ENCODE measurements at regions not wholly inside any gene's neighbourhood (a gene's known extent, or its start where the extent isn't known, plus 50 kb on each side); places are given as distances from the start of the nearest gene placed in this dataset.

DNA sequence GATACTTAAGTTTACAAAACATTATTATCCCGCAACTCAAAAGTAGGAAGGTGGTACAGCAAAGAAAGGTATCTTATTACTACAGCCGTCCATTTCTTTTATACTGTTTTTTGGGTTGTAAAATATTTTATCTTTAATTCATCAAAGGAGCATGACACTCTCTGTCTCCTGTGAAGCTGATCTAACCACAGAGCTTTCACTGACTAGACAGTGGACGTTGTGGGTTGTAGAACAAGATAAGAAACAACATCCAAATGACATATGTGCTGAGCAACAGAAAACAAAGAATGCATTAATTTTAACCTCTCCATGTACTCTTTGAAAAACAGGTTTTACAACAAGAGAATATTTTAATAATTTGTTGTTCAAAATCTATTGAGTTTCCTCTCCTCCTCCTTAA, 195.9 kb upstream of the FBXO33 start:
- Histone ChIP-seq H3K4me3 (ENCODE audit: low read depth, low read length) (no peak overlapping the region), H3K27me3 (no peaks in the 10 kb centered on the region), H3K4me1 (no peaks in the 10 kb centered on the region), H3K9me3 (no peaks in the 10 kb centered on the region), H3K36me3 (no peaks in the 10 kb centered on the region)
- DNase-seq, result no peak
- TF ChIP-seq, protein P1, sequence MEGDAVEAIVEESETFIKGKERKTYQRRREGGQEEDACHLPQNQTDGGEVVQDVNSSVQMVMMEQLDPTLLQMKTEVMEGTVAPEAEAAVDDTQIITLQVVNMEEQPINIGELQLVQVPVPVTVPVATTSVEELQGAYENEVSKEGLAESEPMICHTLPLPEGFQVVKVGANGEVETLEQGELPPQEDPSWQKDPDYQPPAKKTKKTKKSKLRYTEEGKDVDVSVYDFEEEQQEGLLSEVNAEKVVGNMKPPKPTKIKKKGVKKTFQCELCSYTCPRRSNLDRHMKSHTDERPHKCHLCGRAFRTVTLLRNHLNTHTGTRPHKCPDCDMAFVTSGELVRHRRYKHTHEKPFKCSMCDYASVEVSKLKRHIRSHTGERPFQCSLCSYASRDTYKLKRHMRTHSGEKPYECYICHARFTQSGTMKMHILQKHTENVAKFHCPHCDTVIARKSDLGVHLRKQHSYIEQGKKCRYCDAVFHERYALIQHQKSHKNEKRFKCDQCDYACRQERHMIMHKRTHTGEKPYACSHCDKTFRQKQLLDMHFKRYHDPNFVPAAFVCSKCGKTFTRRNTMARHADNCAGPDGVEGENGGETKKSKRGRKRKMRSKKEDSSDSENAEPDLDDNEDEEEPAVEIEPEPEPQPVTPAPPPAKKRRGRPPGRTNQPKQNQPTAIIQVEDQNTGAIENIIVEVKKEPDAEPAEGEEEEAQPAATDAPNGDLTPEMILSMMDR (IDR thresholded peaks at IDR 0.05; ENCODE audit: low read depth, low read length), result no peak

GRCh38 chr14:39626589-39627576, 194.7 kb upstream of the FBXO33 start:
- Histone ChIP-seq H3K27me3 (no peaks in the 10 kb centered on the region), H3K4me3 (ENCODE audit: low read depth, low read length) (no peak overlapping the region), H3K9me3 (no peaks in the 10 kb centered on the region), H3K4me1 (no peaks in the 10 kb centered on the region), H3K36me3 (no peaks in the 10 kb centered on the region)
- DNase-seq, result no peak
- TF ChIP-seq, protein P1 (IDR thresholded peaks at IDR 0.05; ENCODE audit: low read depth, low read length), result no peak

- Histone ChIP-seq H3K27me3 (no peaks in the 10 kb centered on the region), H3K4me1 (no peaks in the 10 kb centered on the region), H3K4me3 (ENCODE audit: low read depth, low read length) (no peak overlapping the region), H3K9me3 (no peaks in the 10 kb centered on the region), H3K36me3 (no peaks in the 10 kb centered on the region)
- TF ChIP-seq, protein P1 (IDR thresholded peaks at IDR 0.05; ENCODE audit: low read depth, low read length), result no peak
- no peak for DNase-seq
These were observed 189.4 kb upstream of the FBXO33 start for GRCh38 chr14:39621678-39622077.

DNA sequence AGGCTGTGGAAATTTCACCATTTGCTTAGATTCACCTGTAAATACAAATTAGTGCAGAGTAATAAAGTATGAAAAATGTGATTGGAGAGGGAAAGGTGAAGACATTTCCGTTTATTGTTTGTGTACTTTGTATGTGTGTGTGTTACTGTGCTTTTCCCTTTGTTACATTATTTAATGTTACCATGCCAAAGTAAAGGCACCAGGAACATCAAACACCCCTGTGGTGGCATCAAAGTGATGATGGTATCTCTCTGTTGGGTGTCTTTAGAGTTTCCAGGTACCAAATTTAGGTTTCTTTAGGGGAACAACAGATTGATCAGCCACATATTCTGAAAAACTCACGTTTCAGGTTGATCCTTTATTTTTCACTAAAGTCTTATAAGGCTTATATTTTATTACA, 189.0 kb upstream of the FBXO33 start:
- Histone ChIP-seq H3K27me3 (no peaks in the 10 kb centered on the region), H3K36me3 (no peaks in the 10 kb centered on the region), H3K9me3 (no peaks in the 10 kb centered on the region), H3K4me3 (ENCODE audit: low read depth, low read length) (no peak overlapping the region), H3K4me1 (no peaks in the 10 kb centered on the region)
- DNase-seq, result no peak
- TF ChIP-seq, protein P1 (IDR thresholded peaks at IDR 0.05; ENCODE audit: low read depth, low read length), result no peak

- Histone ChIP-seq H3K4me1 (no peaks in the 10 kb centered on the region), H3K36me3 (no peaks in the 10 kb centered on the region), H3K4me3 (ENCODE audit: low read depth, low read length) (no peak overlapping the region), H3K27me3 (no peaks in the 10 kb centered on the region), H3K9me3 (no peaks in the 10 kb centered on the region)
- DNase-seq, result no peak
- TF ChIP-seq, protein P1 (IDR thresholded peaks at IDR 0.05; ENCODE audit: low read depth, low read length), result no peak
These were observed 185.3 kb upstream of the FBXO33 start for GRCh38 chr14:39617537-39617936.

- TF ChIP-seq, protein P1 (IDR thresholded peaks at IDR 0.05; ENCODE audit: low read depth, low read length), result no peak
- H3K36me3 ChIP-seq, result no peaks in the 10 kb centered on the region
- no peak overlapping the region for H3K4me3 ChIP-seq (ENCODE audit: low read depth, low read length)
- DNase-seq, result no peak
- no peaks in the 10 kb centered on the region for H3K4me1 ChIP-seq
- no peaks in the 10 kb centered on the region for H3K27me3 ChIP-seq
- H3K9me3 ChIP-seq, result no peaks in the 10 kb centered on the region
These were observed 183.1 kb upstream of the FBXO33 start for GRCh38 chr14:39615352-39615751.

All from BE2C (cell line).